ENCODE measurements at regions not wholly inside any gene's neighbourhood (a gene's known extent, or its start where the extent isn't known, plus 50 kb on each side); places are given as distances from the start of the nearest gene placed in this dataset.
A peak's percentile ranks its signal among the peaks of the same experiment; 100 is the strongest.
"Not testable (repeated sequence)": the region's sequence is repeated elsewhere in the genome, so short reads cannot be mapped to it uniquely, and the experiment has no call there.

DNA sequence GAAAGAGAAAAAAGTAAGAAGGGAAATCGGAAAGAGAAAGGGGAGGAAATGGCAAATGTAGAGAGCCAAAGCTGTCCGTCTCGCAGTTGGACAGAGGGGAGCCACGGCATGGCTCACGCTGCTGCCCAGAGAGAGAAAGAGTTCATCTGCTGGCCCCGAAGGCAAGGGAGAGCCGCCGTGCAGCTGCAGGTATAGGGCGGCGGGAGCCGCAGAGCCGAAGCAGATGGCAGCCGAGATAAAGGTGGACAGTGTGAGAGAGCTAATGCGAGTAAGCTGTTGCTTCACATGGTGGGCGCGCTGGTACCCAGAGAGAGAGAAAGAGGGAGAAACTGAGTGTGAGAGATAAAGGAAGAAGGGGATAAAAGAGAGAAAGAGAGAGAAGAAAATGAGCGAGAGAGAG is 188.4 kb upstream of the PPP1R26 start:
- DNase-seq: no peak

DNA sequence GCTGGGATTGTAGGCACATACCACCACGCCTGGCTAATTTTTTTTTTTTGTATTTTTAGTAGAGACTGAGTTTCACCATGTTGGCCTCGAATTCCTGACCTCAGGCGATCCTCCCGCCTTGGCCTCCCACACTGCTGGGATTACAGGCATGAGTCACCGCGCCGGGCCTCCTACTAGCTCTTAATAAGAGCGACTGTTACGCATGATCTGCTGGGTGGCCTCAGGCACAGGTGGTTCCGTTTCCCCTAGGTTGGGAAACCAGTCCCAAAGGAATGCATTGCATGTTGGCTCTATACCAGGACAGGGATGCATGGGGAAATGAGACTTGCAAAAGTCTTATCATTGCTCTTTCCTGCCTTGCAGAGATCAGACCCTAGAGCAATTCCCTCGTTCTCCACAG is 184.7 kb upstream of the PPP1R26 start:
- DNase-seq: no peak

GRCh38 chr9:135295551-135296300 is 183.9 kb upstream of the PPP1R26 start:
- DNase-seq: no peak

DNA sequence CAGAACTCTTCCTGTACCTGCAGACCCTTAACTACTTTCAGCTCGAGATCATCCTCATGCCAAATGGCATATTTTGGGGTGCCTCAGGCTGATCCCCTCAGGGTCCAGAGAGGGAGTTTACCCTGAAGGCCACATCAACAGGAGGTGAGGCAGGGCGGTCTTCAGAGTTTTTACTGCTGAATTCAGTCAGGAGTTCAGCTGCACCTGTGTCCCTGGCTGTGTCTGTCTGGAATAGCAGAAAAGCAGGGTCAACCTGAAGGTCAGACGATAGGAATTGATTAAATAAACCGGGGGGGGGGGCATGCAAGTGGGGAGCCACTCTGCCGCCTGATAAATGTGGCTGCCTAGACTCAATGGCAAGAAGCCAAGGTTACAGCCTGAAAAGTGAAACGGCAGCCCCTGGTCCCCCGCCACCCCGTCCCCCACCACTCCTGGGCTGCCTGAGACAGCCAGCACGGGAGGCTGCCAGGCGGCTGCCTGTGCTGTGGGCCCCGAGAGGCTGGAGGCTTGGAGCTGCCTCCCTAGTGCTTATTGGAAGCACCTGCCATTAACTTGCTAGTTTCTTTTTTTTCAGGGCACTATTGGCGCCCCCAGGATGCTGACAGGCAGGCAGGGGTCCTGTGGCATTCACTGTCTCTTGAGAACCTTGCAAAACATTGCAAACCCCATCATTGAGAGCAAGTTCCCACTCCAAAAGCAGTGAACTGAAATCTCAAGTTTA is 182.7 kb upstream of the PPP1R26 start:
- no peak for DNase-seq

DNA sequence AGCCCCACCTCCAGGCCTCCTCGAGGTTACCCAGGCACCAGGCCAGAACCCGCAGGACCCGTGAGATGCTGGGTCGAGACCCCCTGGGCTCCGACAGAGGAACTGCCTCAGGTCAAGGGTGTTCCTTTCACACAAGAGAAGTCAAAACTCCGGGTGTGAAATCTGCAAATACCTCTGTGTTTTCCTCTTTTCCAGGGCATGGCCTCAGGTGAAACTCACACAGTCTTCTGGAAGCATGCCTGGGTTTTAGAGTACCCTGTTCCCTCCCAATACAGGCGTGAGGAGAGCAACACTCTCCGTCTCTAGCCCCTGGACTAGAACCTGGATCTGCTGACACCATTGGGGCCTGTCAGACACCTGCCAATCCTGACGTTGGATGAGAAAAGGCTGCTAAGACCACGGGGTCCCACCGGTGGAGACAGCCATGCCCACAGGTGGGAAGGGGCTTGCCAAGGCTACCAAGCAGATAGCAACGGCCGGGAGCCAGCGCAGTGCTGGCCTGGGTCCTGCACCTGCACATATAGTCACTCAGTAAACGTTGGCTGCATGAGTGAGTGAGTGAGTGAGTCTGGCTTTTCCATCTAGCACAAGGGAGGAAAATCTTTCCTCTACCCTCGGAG is 182.0 kb upstream of the PPP1R26 start:
- DNase-seq: no peak

DNA sequence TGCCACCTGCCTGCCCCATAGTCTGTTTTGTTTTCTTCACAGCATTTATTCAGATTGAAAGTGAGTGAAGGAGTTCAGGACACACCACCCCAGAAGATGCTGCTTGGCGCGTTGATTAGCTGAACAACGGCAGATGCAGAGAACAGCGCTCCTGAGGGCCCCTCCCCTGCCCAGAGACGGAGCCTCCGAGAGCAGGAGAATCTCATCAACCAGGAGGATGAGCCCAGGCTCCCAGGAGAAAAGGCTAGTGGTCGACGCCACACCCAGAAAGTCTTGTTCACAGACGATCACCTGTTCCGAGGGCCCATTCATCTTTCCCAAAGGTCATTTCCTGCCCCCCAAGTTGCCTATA is 180.4 kb upstream of the PPP1R26 start:
- DNase-seq: no peak

DNA sequence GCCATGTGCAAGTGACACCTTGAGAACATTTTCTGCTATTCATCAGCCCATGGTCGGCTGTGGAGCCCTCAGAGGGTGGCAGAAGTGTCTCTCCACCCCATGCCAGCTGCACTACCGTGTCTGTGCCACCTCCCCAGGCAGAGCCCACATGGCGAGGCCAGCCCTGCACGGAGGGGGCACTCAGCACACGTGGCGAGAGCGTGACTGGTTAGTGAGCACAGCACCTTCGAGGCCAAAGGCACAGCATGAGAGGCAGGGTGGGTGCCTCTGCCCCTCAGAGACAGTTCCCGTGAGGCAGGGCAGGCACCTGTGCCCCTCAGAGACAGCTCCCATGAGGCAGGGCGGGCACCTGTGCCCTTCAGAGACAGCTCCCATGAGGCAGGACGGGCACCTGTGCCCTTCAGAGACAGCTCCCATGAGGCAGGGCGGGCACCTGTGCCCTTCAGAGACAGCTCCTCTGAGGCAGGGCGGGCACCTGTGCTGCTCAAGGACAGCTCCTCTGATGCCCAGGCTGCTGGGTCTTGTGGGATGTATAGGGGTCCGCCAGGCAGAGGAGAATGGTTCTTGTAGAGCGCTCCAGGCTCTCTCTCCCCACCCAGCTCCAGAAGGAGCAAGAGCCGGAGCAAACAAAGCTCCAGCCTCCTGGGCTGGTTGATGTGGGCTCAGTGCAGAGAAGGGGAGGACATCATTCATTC is 179.8 kb upstream of the PPP1R26 start:
- no peak for DNase-seq

DNA sequence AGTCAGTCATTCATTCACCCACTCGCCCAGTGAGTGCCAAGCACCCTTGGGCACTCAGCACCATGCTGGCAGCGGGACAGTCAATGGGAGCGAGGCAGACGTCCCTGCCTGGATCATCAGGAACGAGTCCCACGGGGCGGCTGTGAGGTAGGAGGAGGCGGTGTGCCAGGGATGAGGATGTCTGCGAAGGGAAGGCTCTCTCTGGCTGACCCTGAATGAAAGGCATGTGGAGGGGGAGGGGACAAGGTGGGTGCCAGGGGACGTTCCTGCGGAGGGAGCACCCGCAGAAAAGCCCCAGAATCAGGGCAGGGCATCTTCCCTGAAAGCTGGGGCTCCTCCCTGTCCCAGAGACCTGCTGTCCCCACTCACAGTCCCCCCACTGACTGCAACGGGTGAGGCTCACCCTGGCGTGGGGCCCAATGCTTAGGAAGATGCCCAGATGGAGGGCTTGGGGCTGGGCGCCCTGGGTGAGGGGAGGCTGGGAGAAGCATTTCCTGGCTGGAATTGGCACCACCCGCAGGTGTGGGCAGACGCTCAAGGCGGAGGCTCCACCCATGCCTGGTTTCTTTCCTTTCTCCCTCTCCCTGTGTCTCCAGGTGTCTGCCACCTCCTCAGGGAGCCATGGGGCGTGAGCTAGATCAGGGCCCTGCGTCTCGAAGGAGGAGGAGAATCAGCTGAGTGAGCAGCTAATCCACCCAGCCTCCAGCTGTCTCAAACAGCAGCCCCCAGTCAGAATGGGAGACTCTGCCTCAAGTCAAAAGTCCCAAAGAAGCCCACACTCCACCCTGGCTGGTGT is 179.0 kb upstream of the PPP1R26 start:
- DNase-seq: no peak

GRCh38 chr9:135301271-135302263 is 178.0 kb upstream of the PPP1R26 start:
- no peak for DNase-seq

DNA sequence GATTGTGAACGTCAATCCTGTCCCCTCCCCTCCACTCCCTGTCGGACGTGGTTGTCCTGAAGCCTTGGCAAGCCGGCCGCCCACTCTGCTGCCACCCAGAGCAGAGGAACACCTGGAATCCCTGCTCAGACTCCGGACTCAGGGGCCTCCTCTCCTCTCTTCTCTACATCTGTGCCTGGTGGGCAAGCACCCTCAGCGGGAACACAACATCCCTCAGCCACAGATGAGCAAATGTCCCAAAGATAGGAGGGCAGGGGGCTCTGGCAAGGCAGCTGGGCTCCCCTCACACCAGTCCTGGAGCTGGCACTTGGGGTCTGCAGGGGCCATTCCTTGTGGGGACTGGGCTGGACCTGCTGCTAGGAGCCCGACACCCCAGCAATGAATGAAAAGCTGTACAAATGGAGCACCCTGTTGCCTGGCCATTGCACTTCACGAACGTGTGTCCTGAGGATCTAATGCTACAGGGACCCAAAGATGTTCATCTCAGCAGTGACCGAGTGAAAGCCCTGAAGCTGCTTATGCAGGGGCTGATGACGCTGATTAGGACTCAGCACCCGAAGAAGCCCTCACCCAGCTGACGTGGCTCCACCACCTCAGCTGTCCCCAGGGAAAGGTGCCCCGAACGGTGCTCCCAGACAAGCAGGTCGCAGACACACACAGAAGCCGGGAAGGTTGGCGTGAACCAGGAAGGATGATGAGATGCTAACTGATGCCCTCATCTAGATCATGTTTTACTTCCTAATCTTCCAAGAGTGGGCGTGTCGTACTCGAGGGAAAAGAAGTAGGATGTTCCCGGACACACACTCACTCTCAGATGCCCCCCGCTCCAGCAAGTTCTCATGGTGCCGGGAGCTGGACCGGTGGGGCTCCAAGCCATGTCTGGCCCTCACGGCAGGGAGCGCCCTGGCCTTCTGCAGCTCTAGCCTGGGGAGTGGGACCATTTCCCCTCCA is 177.0 kb upstream of the PPP1R26 start:
- DNase-seq: no peak

GRCh38 chr9:135303280-135303647 is 176.3 kb upstream of the PPP1R26 start:
- DNase-seq: no peak

- DNase-seq: no peak
Observed at GRCh38 chr9:135303865-135304499, 175.6 kb upstream of the PPP1R26 start.

GRCh38 chr9:135304886-135305285 is 174.7 kb upstream of the PPP1R26 start:
- DNase-seq: no peak

- DNase-seq: no peak
Observed at GRCh38 chr9:135305546-135306180, 173.9 kb upstream of the PPP1R26 start.

DNA sequence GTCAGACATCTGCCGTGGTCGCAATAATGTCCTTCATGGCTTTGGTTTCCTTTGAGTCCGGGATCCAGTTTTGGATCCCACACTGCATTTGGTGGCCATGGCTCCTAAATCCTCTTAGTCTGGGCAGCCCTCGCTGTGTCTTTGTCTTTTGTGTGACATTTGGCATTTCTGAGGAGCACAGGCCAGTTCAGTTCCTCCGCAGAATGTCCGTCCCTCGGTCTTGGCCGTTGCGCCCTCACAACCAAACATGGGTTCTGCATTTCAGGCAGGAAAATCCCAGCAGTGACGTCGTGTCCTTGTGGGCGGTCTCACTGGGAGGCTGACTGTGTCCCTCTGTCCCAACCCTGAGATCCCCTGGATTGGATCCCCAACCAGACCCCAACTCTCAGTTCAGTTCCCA is 172.9 kb upstream of the PPP1R26 start:
- no peak for DNase-seq

GRCh38 chr9:135307300-135307699 is 172.3 kb upstream of the PPP1R26 start:
- DNase-seq: peak; percentile 21 to 36 (median 28)

- not testable (repeated sequence) for DNase-seq
Observed at GRCh38 chr9:135307919-135308318, 171.7 kb upstream of the PPP1R26 start.
